Mesothelial cell of epicardium (in vitro differentiated cells): ENCODE measurements at regions not wholly inside any gene's neighbourhood (a gene's known extent, or its start where the extent isn't known, plus 50 kb on each side); places are given as distances from the start of the nearest gene placed in this dataset.

Source experiments
- DNase-seq, 2 experiments: peaks; one replicate each; pipeline ENCODE4 v3.0.0; 2021; ENCODE audit warnings: low spot score in 2 of 2; ENCODE audit not compliant: unreplicated experiment in 2 of 2
- H3K27ac Mint-ChIP-seq: 2 replicates; pipeline ENCODE4 v1.8.0; 2021; ENCODE audit warnings: mixed read lengths
- H3K27me3 Mint-ChIP-seq: 2 replicates; pipeline ENCODE4 v1.8.0; 2021; ENCODE audit warnings: low read depth, mixed read lengths
- H3K36me3 Mint-ChIP-seq: 2 replicates; pipeline ENCODE4 v1.8.0; 2021; ENCODE audit warnings: mixed read lengths
- H3K4me1 Mint-ChIP-seq: 2 replicates; pipeline ENCODE4 v1.8.0; 2021; ENCODE audit warnings: mixed read lengths
- H3K4me3 Mint-ChIP-seq: 2 replicates; pipeline ENCODE4 v1.8.0; 2021; ENCODE audit warnings: mild to moderate bottlenecking, moderate library complexity, mixed read lengths
- H3K9me3 Mint-ChIP-seq: 2 replicates; pipeline ENCODE4 v1.8.0; 2021; ENCODE audit warnings: mixed read lengths
- CTCF ChIP-seq: fragments of 200-600 bp; sonication (generic); IDR thresholded peaks from one replicate; pipeline ENCODE4 v1.5.0; 2021; ENCODE audit warnings: antibody characterized with exemption; ENCODE audit not compliant: unreplicated experiment

GRCh38 chr15:37165395-37165794, 65.0 kb upstream of the MEIS2 start:
- no peak for TF ChIP-seq CTCF
- peaks cover 4% of the 10 kb centered on the region for H3K9me3 Mint-ChIP-seq
- peaks cover 5% of the 10 kb centered on the region for H3K4me1 Mint-ChIP-seq
- no peaks in the 10 kb centered on the region for H3K27me3 Mint-ChIP-seq
- H3K4me3 Mint-ChIP-seq, result no peak overlapping the region
- no peak for DNase-seq
- no peak overlapping the region for H3K27ac Mint-ChIP-seq
- H3K36me3 Mint-ChIP-seq, result no peaks in the 10 kb centered on the region

GRCh38 chr15:37166402-37166801, 66.1 kb upstream of the MEIS2 start:
- Mint-ChIP-seq H3K36me3 (no peaks in the 10 kb centered on the region), H3K4me3 (no peak overlapping the region), H3K27ac (no peak overlapping the region), H3K4me1 (peaks cover 5% of the 10 kb centered on the region), H3K9me3 (peaks cover 4% of the 10 kb centered on the region), H3K27me3 (no peaks in the 10 kb centered on the region)
- no peak for TF ChIP-seq CTCF
- DNase-seq, result no peak

GRCh38 chr15:37181339-37181738, 81.0 kb upstream of the MEIS2 start:
- no peak overlapping the region for H3K4me3 Mint-ChIP-seq
- no peaks in the 10 kb centered on the region for H3K27me3 Mint-ChIP-seq
- no peak overlapping the region for H3K27ac Mint-ChIP-seq
- no peak for TF ChIP-seq CTCF
- no peak for DNase-seq
- no peaks in the 10 kb centered on the region for H3K4me1 Mint-ChIP-seq
- H3K36me3 Mint-ChIP-seq, result peaks cover 1% of the 10 kb centered on the region
- peaks cover 55% of the 10 kb centered on the region for H3K9me3 Mint-ChIP-seq

- H3K36me3 Mint-ChIP-seq, result no peaks in the 10 kb centered on the region
- H3K4me3 Mint-ChIP-seq, result no peak overlapping the region
- TF ChIP-seq CTCF, result no peak
- H3K9me3 Mint-ChIP-seq, result peaks cover 11% of the 10 kb centered on the region
- H3K27ac Mint-ChIP-seq, result no peak overlapping the region
- no peak for DNase-seq
- H3K27me3 Mint-ChIP-seq, result no peaks in the 10 kb centered on the region
- H3K4me1 Mint-ChIP-seq, result peaks cover 8% of the 10 kb centered on the region
These were observed 99.2 kb upstream of the MEIS2 start for GRCh38 chr15:37199545-37199944.

GRCh38 chr15:37203050-37203449, 102.7 kb upstream of the MEIS2 start:
- H3K27ac Mint-ChIP-seq, result no peak overlapping the region
- no peaks in the 10 kb centered on the region for H3K36me3 Mint-ChIP-seq
- H3K27me3 Mint-ChIP-seq, result no peaks in the 10 kb centered on the region
- H3K4me1 Mint-ChIP-seq, result peaks cover 8% of the 10 kb centered on the region
- H3K4me3 Mint-ChIP-seq, result no peak overlapping the region
- DNase-seq, result no peak
- H3K9me3 Mint-ChIP-seq, result no peaks in the 10 kb centered on the region
- no peak for TF ChIP-seq CTCF

GRCh38 chr15:37204692-37205091, 104.3 kb upstream of the MEIS2 start:
- no peak overlapping the region for H3K27ac Mint-ChIP-seq
- no peaks in the 10 kb centered on the region for H3K9me3 Mint-ChIP-seq
- TF ChIP-seq CTCF, result no peak
- H3K4me3 Mint-ChIP-seq, result no peak overlapping the region
- no peaks in the 10 kb centered on the region for H3K27me3 Mint-ChIP-seq
- DNase-seq, result no peak
- H3K4me1 Mint-ChIP-seq, result peaks cover 16% of the 10 kb centered on the region
- no peaks in the 10 kb centered on the region for H3K36me3 Mint-ChIP-seq
